ENCODE measurements at regions not wholly inside any gene's neighbourhood (a gene's known extent, or its start where the extent isn't known, plus 50 kb on each side); places are given as distances from the start of the nearest gene placed in this dataset.
A peak's percentile ranks its signal among the peaks of the same experiment; 100 is the strongest.

DNA sequence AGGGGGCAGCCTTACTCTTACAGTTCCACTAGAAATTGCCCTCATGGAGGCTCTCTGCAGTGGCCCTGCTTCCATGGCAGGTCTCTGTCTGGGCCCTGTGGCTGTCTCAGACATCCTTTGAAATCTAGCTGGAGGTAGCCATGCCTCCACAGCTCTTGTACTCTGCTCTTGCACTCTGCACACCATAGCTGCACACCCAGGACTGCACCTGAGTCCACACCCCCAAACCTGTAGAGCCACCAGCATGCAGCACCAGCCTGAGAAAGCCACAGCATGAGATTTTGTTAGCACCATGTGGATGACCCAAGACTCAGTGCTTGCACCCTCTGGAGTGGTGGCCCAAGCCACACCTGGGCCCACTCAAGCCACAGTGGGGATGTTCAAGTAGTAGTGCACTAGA, 376.2 kb upstream of the RND3 start:
- Histone ChIP-seq H3K4me3 (no peak overlapping the region), H3K27me3 (replicated peaks; ENCODE audit: insufficient read depth) (no peaks in the 10 kb centered on the region), H3K4me1 (replicated peaks) (no peaks in the 10 kb centered on the region), H3K36me3 (no peaks in the 10 kb centered on the region), H3K27ac (no peak overlapping the region), H3K9me3 (no peaks in the 10 kb centered on the region)
- DNase-seq (ENCODE audit: low spot score) = no peak
- intact Hi-C loops (cut with DNase I) = no loop called here
- TF ChIP-seq POLR2A (IDR thresholded peaks at IDR 0.05) = no peak
- TF ChIP-seq, protein P1, sequence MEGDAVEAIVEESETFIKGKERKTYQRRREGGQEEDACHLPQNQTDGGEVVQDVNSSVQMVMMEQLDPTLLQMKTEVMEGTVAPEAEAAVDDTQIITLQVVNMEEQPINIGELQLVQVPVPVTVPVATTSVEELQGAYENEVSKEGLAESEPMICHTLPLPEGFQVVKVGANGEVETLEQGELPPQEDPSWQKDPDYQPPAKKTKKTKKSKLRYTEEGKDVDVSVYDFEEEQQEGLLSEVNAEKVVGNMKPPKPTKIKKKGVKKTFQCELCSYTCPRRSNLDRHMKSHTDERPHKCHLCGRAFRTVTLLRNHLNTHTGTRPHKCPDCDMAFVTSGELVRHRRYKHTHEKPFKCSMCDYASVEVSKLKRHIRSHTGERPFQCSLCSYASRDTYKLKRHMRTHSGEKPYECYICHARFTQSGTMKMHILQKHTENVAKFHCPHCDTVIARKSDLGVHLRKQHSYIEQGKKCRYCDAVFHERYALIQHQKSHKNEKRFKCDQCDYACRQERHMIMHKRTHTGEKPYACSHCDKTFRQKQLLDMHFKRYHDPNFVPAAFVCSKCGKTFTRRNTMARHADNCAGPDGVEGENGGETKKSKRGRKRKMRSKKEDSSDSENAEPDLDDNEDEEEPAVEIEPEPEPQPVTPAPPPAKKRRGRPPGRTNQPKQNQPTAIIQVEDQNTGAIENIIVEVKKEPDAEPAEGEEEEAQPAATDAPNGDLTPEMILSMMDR (IDR thresholded peaks at IDR 0.05) = no peak
- TF ChIP-seq POLR2AphosphoS5 (IDR thresholded peaks at IDR 0.05) = no peak

DNA sequence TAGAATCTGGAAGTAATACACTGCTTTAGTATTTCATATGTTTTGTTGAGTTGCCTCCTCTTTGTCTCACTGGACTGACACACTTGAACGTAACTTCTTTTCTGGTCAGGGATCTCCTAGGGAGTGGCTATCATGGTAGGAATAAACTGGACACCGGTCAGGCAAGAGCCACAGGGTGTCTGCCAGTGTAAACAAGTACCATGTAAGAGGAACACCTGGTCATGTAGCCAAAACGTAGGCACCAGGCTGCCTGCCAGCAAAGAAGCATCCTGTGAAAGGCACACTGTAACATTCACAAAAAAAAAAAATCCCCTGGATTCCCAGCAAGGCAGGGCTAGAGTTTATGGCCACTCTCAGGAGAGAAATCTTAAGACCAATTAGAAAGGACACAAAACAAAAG, 372.8 kb upstream of the RND3 start:
- Histone ChIP-seq H3K27me3 (replicated peaks; ENCODE audit: insufficient read depth) (no peaks in the 10 kb centered on the region), H3K4me1 (replicated peaks) (no peaks in the 10 kb centered on the region), H3K27ac (no peak overlapping the region), H3K9me3 (no peaks in the 10 kb centered on the region), H3K36me3 (no peaks in the 10 kb centered on the region), H3K4me3 (no peak overlapping the region)
- intact Hi-C loops (cut with DNase I) = no loop called here
- DNase-seq (ENCODE audit: low spot score) = peak; percentile 76
- TF ChIP-seq POLR2A (IDR thresholded peaks at IDR 0.05) = no peak
- no peak for TF ChIP-seq POLR2AphosphoS5 (IDR thresholded peaks at IDR 0.05)
- TF ChIP-seq, protein P1 (IDR thresholded peaks at IDR 0.05) = no peak
- WGBS = 30% methylated on average over 3 of the region's 3 CpGs

DNA sequence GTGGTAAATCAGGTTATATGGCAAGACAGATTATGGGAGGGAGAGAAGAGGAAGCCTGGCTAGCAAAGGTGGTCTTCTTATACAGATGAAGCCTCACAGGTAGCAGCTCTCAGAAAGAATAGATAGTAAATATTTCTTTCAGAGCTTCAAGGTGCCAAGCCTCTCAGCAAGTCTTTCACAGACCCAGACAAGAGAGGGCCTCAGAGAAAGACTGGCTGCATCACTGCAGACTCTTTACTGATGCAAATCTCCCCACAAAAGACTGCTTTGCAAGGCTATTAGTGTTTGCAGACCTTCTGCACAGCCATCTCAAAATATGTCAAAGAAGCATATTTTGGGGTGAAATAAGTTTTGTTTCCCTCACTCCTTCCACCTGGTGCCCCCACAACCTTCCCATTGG, 372.4 kb upstream of the RND3 start:
- no peak overlapping the region for H3K27ac ChIP-seq
- no peaks in the 10 kb centered on the region for H3K4me1 ChIP-seq (replicated peaks)
- H3K27me3 ChIP-seq (replicated peaks; ENCODE audit: insufficient read depth) = no peaks in the 10 kb centered on the region
- H3K4me3 ChIP-seq = no peak overlapping the region
- no peaks in the 10 kb centered on the region for H3K36me3 ChIP-seq
- TF ChIP-seq, protein P1 (IDR thresholded peaks at IDR 0.05) = no peak
- TF ChIP-seq POLR2A (IDR thresholded peaks at IDR 0.05) (no peak), POLR2AphosphoS5 (IDR thresholded peaks at IDR 0.05) (no peak)
- H3K9me3 ChIP-seq = no peaks in the 10 kb centered on the region
- intact Hi-C loops (cut with DNase I) = no loop called here
- no peak for DNase-seq (ENCODE audit: low spot score)

DNA sequence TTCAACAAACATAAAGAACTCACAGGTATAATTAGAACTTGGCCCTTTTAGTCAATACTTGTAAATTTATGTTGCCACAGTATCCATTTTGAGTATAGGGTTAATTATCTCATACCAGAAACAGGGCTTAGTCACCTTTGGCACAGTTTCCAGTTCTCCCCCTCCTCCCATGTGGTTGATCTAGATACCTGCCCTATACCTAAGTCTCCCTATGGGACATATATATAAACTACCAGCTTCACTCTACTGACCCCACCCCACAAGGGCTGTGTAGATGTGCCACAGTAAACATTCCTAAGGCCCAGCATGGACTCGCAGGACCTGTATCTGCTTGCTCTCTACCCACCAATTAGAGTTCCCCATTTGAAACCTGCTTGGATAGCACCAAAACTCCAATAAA, 371.7 kb upstream of the RND3 start:
- intact Hi-C loops (cut with DNase I) = no loop called here
- Histone ChIP-seq H3K27ac (no peak overlapping the region), H3K9me3 (no peaks in the 10 kb centered on the region), H3K36me3 (no peaks in the 10 kb centered on the region), H3K27me3 (replicated peaks; ENCODE audit: insufficient read depth) (no peaks in the 10 kb centered on the region), H3K4me1 (replicated peaks) (no peaks in the 10 kb centered on the region), H3K4me3 (no peak overlapping the region)
- DNase-seq (ENCODE audit: low spot score) = no peak
- WGBS = 76% methylated on average over 1 of the region's 1 CpG
- TF ChIP-seq, protein P1 (IDR thresholded peaks at IDR 0.05) = no peak
- no peak for TF ChIP-seq POLR2A (IDR thresholded peaks at IDR 0.05)
- no peak for TF ChIP-seq POLR2AphosphoS5 (IDR thresholded peaks at IDR 0.05)

DNA sequence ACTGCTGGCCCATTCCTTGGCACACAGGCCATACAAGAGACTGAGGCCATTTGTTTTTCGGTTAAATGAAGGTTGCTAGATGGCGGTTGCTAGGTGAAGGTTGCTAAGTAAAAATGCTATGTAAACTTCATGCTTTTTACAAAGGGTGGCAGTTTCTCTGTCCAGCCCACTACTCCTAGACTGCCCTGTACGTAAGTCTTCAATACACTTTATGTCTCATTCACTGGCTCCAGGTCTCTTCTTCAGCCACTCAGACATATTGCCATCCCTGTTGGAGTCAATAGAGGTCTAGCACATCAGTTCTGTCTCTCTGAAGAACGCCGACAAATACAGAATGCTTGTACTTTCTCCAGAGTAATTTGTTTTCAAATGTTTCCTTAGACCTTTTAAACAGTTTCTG, 370.9 kb upstream of the RND3 start:
- no peaks in the 10 kb centered on the region for H3K27me3 ChIP-seq (replicated peaks; ENCODE audit: insufficient read depth)
- no peaks in the 10 kb centered on the region for H3K36me3 ChIP-seq
- H3K27ac ChIP-seq = no peak overlapping the region
- DNase-seq (ENCODE audit: low spot score) = no peak
- H3K4me3 ChIP-seq = no peak overlapping the region
- H3K4me1 ChIP-seq (replicated peaks) = no peaks in the 10 kb centered on the region
- WGBS = 88% methylated on average over 5 of the region's 5 CpGs
- no peak for TF ChIP-seq POLR2AphosphoS5 (IDR thresholded peaks at IDR 0.05)
- TF ChIP-seq, protein P1 (IDR thresholded peaks at IDR 0.05) = no peak
- TF ChIP-seq POLR2A (IDR thresholded peaks at IDR 0.05) = no peak
- H3K9me3 ChIP-seq = no peaks in the 10 kb centered on the region
- intact Hi-C loops (cut with DNase I) = no loop called here

All from prostate gland (tissue), 2 donors.